HCT116 (cell line): ENCODE measurements at regions not wholly inside any gene's neighbourhood (a gene's known extent, or its start where the extent isn't known, plus 50 kb on each side); places are given as distances from the start of the nearest gene placed in this dataset.

Experiments used
- ATAC-seq: fragments of 200-7000 bp; cut with Tn5 transposase; 2 replicates; pipeline ENCODE4 v1.9.1; 2020; ENCODE audit warnings: mild to moderate bottlenecking, moderate library complexity
- BruUV-seq: library from RNA; stranded (reverse); fragments of 400-500 nt; replicated peaks from 2 replicates; lab custom pipeline; 2021; lab: Mats Ljungman, UMichigan
- CTCF ChIA-PET: fragments of 300-600 bp; sonication (Branson Sonifier 250); formaldehyde crosslinking; loops from one replicate; lab custom pipeline; 2021; ENCODE audit warnings: antibody characterized with exemption; lab: Charles Lee
- POLR2A ChIA-PET: fragments of 300-600, 350-600 bp; sonication (Branson Sonifier 250); formaldehyde crosslinking; loops from one replicate; lab custom pipeline; 2021; ENCODE audit warnings: antibody characterized with exemption; lab: Charles Lee
- RAD21 ChIA-PET, 2 experiments: fragments of 300-600 bp; sonication (Branson Sonifier 250); formaldehyde crosslinking; loops; one replicate each; lab custom pipeline; 2023; ENCODE audit warnings: low total read pairs in 2 of 2; ENCODE audit not compliant: uncharacterized antibody in 2 of 2, unreplicated experiment in 2 of 2, low non-redundant PET in 1 of 2; lab: Charles Lee
- DNase-seq: peaks from one replicate; pipeline ENCODE4 v3.0.0-alpha.2; 2010; ENCODE audit warnings: low read depth, low spot score
- H2AFZ ChIP-seq: fragments of 200-600 bp; shearing (Covaris generic), sonication (generic); 2 replicates; pipeline ENCODE4 v1.6.1; 2017; ENCODE audit warnings: low read depth, mixed run types, mixed read lengths, antibody characterized with exemption, low read length; ENCODE audit not compliant: poor library complexity, severe bottlenecking
- H3K27ac ChIP-seq: 2 replicates; pipeline ENCODE4 v1.5.1; 2012; ENCODE audit warnings: low read depth, low read length
- H3K27me3 ChIP-seq: fragments of 200-600 bp; sonication (generic); 2 replicates; pipeline ENCODE4 v1.6.1; 2016; ENCODE audit warnings: mixed run types, low read length, mixed read lengths; ENCODE audit not compliant: insufficient read depth
- H3K36me3 ChIP-seq, 2 experiments: fragments of 200-500 bp in 1 of 2; fragments of 200-600 bp in 1 of 2; sonication (Bioruptor generic) in 1 of 2; sonication (generic) in 1 of 2; 2 replicates each; pipeline versions ENCODE4 v1.5.1 to v1.6.1; 2014 to 2016; ENCODE audit warnings: low read length in 2 of 2, inconsistent platforms in 1 of 2, mixed read lengths in 1 of 2, mixed run types in 1 of 2; ENCODE audit not compliant: insufficient read depth in 2 of 2, control insufficient read depth in 1 of 2
- H3K4me1 ChIP-seq, 2 experiments: fragments of 200-600 bp in 1 of 2; sonication (generic) in 1 of 2; 2 replicates each; pipeline versions ENCODE4 v1.5.1 to v1.6.1; 2012 to 2017; ENCODE audit warnings: low read length in 2 of 2, inconsistent platforms in 1 of 2, mild to moderate bottlenecking in 1 of 2, mixed read lengths in 1 of 2, mixed run types in 1 of 2, moderate library complexity in 1 of 2; ENCODE audit not compliant: insufficient read depth in 2 of 2, control insufficient read depth in 1 of 2
- H3K4me2 ChIP-seq: fragments of 200-600 bp; sonication (generic); 2 replicates; pipeline ENCODE4 v1.6.1; 2017; ENCODE audit warnings: mixed run types, low read length, mixed read lengths
- H3K4me3 ChIP-seq, 2 experiments: fragments of 200-600 bp in 1 of 2; sonication (generic) in 1 of 2; replicated peaks in 1 of 2; 2 replicates each; pipeline ENCODE4 v1.5.1; 2011 to 2016; ENCODE audit warnings: low read length in 2 of 2, control low read depth in 1 of 2, low read depth in 1 of 2, mild to moderate bottlenecking in 1 of 2, mixed read lengths in 1 of 2, mixed run types in 1 of 2
- H3K79me2 ChIP-seq: fragments of 200-600 bp; sonication (generic); 2 replicates; pipeline ENCODE4 v1.6.1; 2017; ENCODE audit warnings: mild to moderate bottlenecking, mixed run types, low read length, moderate library complexity, mixed read lengths; ENCODE audit not compliant: insufficient read depth
- H3K9ac ChIP-seq: fragments of 200-600 bp; sonication (generic); 2 replicates; pipeline ENCODE4 v1.6.1; 2016; ENCODE audit warnings: low read length, mixed read lengths
- H3K9me2 ChIP-seq: fragments of 200-600 bp; sonication (generic), shearing (Covaris generic); 2 replicates; pipeline ENCODE4 v1.6.1; 2017; ENCODE audit warnings: mixed run types, mild to moderate bottlenecking, moderate library complexity; ENCODE audit not compliant: insufficient read depth
- H3K9me3 ChIP-seq, 2 experiments: fragments of 200-500 bp in 1 of 2; fragments of 200-600 bp in 1 of 2; sonication (Bioruptor generic) in 1 of 2; sonication (generic) in 1 of 2; 2 replicates each; pipeline ENCODE4 v1.6.1; 2014 to 2017; ENCODE audit warnings: low read length in 2 of 2, mixed read lengths in 2 of 2, inconsistent platforms in 1 of 2, low read depth in 1 of 2, mild to moderate bottlenecking in 1 of 2, mixed run types in 1 of 2, moderate library complexity in 1 of 2; ENCODE audit not compliant: control insufficient read depth in 1 of 2, insufficient read depth in 1 of 2
- H4K20me1 ChIP-seq: fragments of 200-600 bp; sonication (generic), shearing (Covaris generic); 2 replicates; pipeline ENCODE4 v1.6.1; 2017; ENCODE audit warnings: mixed run types, mild to moderate bottlenecking, moderate library complexity; ENCODE audit not compliant: insufficient read depth
- ELF1 ChIP-seq: IDR thresholded peaks from 2 replicates; pipeline ENCODE4 v1.6.1; 2012; ENCODE audit warnings: low read depth, borderline replicate concordance
- MAX ChIP-seq: IDR thresholded peaks from 2 replicates; pipeline ENCODE4 v1.6.1; 2012
- POLR2A ChIP-seq: IDR thresholded peaks from 2 replicates; pipeline ENCODE4 v1.7.0; 2011; ENCODE audit warnings: borderline replicate concordance; ENCODE audit not compliant: insufficient read depth, insufficient read length; ENCODE audit errors: extremely low read depth
- TCF7L2 ChIP-seq: IDR thresholded peaks from 2 replicates; pipeline ENCODE4 v1.7.0; 2011; ENCODE audit warnings: borderline replicate concordance, inconsistent platforms; ENCODE audit not compliant: insufficient read depth, insufficient read length; ENCODE audit errors: extremely low read depth
- ZNF274 ChIP-seq: fragments of 200-500 bp; sonication (Bioruptor generic); IDR thresholded peaks from 2 replicates; pipeline ENCODE4 v1.6.1; 2014; ENCODE audit warnings: mild to moderate bottlenecking, low read depth, low read length, inconsistent platforms
- intact Hi-C: fragments of 100-400 bp; cut with micrococcal nuclease; formaldehyde crosslinking; loops from 2 replicates; pipeline ENCODE4 v1.10.0; 2022
- TF ChIP-seq, protein P1 (sequence below): IDR thresholded peaks from 2 replicates; pipeline ENCODE4 v1.6.1; 2012; ENCODE audit warnings: low read depth
- TF ChIP-seq, protein P2 (sequence below): IDR thresholded peaks from 2 replicates; pipeline ENCODE4 v1.6.1; 2012
- TF ChIP-seq, protein P3 (sequence below), 3 experiments: fragments of 200-600 bp in 1 of 3; sonication (generic) in 1 of 3; IDR thresholded peaks in 2 of 3; conservative IDR thresholded peaks in 1 of 3; 2 replicates each; pipeline ENCODE4 v1.5.1; 2012 to 2017; ENCODE audit warnings: low read depth in 2 of 3, low read length in 2 of 3, antibody characterized with exemption in 1 of 3, borderline replicate concordance in 1 of 3, control low read depth in 1 of 3, mild to moderate bottlenecking in 1 of 3, mixed read lengths in 1 of 3, mixed run types in 1 of 3, moderate library complexity in 1 of 3; ENCODE audit not compliant: insufficient read depth in 1 of 3

GRCh38 chr2:190766595-190766994, 114.0 kb upstream of the GLS start:
- H3K4me3 ChIP-seq, result no peak overlapping the region
- CTCF ChIA-PET, result interaction anchor here (0.6 kb wide), 1 partner anchor 438 kb away, joined by 3 read pairs; no protein-coding TSS in a partner anchor
- peak overlapping the region; percentile 11 for H3K4me2 ChIP-seq
- H3K4me1 ChIP-seq, result peaks cover 0 to 16% of the 10 kb centered on the region in 2 experiments; a peak in 2 of 4 replicates
- intact Hi-C loops, result no loop called here
- H3K9me2 ChIP-seq, result no peaks in the 10 kb centered on the region
- POLR2A ChIA-PET, result no interaction called here
- no peaks in the 10 kb centered on the region for H3K9me3 ChIP-seq
- H3K27me3 ChIP-seq, result no peaks in the 10 kb centered on the region
- no peaks in the 10 kb centered on the region for H4K20me1 ChIP-seq
- H2AFZ ChIP-seq, result peak overlapping the region; percentile 83
- RAD21 ChIA-PET, result no interaction called here
- no peak for DNase-seq
- no peaks in the 10 kb centered on the region for H3K36me3 ChIP-seq
- BruUV-seq, result no TSS peak
- no peak for TF ChIP-seq ELF1
- peak; percentile 47 for ATAC-seq
- H3K79me2 ChIP-seq, result no peaks in the 10 kb centered on the region
- H3K9ac ChIP-seq, result no peak overlapping the region
- no peak overlapping the region for H3K27ac ChIP-seq

- H3K4me1 ChIP-seq, result peaks cover 0 to 16% of the 10 kb centered on the region in 2 experiments; a peak in 2 of 4 replicates
- POLR2A ChIA-PET, result no interaction called here
- H3K4me3 ChIP-seq, result no peak overlapping the region
- no peak for DNase-seq
- H3K9me3 ChIP-seq, result no peaks in the 10 kb centered on the region
- H3K9me2 ChIP-seq, result no peaks in the 10 kb centered on the region
- no peak overlapping the region for H3K4me2 ChIP-seq
- TF ChIP-seq TCF7L2 (no peak), POLR2A (no peak), ZNF274 (no peak), MAX (no peak)
- TF ChIP-seq, protein P1, sequence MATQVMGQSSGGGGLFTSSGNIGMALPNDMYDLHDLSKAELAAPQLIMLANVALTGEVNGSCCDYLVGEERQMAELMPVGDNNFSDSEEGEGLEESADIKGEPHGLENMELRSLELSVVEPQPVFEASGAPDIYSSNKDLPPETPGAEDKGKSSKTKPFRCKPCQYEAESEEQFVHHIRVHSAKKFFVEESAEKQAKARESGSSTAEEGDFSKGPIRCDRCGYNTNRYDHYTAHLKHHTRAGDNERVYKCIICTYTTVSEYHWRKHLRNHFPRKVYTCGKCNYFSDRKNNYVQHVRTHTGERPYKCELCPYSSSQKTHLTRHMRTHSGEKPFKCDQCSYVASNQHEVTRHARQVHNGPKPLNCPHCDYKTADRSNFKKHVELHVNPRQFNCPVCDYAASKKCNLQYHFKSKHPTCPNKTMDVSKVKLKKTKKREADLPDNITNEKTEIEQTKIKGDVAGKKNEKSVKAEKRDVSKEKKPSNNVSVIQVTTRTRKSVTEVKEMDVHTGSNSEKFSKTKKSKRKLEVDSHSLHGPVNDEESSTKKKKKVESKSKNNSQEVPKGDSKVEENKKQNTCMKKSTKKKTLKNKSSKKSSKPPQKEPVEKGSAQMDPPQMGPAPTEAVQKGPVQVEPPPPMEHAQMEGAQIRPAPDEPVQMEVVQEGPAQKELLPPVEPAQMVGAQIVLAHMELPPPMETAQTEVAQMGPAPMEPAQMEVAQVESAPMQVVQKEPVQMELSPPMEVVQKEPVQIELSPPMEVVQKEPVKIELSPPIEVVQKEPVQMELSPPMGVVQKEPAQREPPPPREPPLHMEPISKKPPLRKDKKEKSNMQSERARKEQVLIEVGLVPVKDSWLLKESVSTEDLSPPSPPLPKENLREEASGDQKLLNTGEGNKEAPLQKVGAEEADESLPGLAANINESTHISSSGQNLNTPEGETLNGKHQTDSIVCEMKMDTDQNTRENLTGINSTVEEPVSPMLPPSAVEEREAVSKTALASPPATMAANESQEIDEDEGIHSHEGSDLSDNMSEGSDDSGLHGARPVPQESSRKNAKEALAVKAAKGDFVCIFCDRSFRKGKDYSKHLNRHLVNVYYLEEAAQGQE, result no peak
- TF ChIP-seq, protein P2, sequence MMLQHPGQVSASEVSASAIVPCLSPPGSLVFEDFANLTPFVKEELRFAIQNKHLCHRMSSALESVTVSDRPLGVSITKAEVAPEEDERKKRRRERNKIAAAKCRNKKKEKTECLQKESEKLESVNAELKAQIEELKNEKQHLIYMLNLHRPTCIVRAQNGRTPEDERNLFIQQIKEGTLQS, result no peak
- TF ChIP-seq, protein P3, sequence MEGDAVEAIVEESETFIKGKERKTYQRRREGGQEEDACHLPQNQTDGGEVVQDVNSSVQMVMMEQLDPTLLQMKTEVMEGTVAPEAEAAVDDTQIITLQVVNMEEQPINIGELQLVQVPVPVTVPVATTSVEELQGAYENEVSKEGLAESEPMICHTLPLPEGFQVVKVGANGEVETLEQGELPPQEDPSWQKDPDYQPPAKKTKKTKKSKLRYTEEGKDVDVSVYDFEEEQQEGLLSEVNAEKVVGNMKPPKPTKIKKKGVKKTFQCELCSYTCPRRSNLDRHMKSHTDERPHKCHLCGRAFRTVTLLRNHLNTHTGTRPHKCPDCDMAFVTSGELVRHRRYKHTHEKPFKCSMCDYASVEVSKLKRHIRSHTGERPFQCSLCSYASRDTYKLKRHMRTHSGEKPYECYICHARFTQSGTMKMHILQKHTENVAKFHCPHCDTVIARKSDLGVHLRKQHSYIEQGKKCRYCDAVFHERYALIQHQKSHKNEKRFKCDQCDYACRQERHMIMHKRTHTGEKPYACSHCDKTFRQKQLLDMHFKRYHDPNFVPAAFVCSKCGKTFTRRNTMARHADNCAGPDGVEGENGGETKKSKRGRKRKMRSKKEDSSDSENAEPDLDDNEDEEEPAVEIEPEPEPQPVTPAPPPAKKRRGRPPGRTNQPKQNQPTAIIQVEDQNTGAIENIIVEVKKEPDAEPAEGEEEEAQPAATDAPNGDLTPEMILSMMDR (IDR thresholded peaks at IDR 0.05 in 2 of 3, conservative IDR thresholded peaks at IDR 0.05 in 1 of 3; ENCODE audit: borderline replicate concordance in 1 of 3, insufficient read depth in 1 of 3, low read depth in 2 of 3, low read length in 2 of 3), result no peak
- TF ChIP-seq, all 23 proteins: peak for 0
- ATAC-seq, result no peak
- H3K9ac ChIP-seq, result no peak overlapping the region
- ChIA-PET RAD21 (no interaction called here), CTCF (no interaction called here)
- no TSS peak for BruUV-seq
- no peaks in the 10 kb centered on the region for H3K36me3 ChIP-seq
- H3K27me3 ChIP-seq, result no peaks in the 10 kb centered on the region
- H4K20me1 ChIP-seq, result no peaks in the 10 kb centered on the region
- no peak overlapping the region for H2AFZ ChIP-seq
- H3K79me2 ChIP-seq, result no peaks in the 10 kb centered on the region
- intact Hi-C loops, result no loop called here
- no peak overlapping the region for H3K27ac ChIP-seq
These were observed 112.8 kb upstream of the GLS start for GRCh38 chr2:190767821-190768220.
